Inferior parietal cortex (tissue), 1 donor: ENCODE measurements at regions not wholly inside any gene's neighbourhood (a gene's known extent, or its start where the extent isn't known, plus 50 kb on each side); places are given as distances from the start of the nearest gene placed in this dataset.
"Not testable (repeated sequence)": the region's sequence is repeated elsewhere in the genome, so short reads cannot be mapped to it uniquely, and the experiment has no call there.

Experiments
- DNase-seq: peaks from one replicate; pipeline ENCODE4 v3.0.0-alpha.2; 2016; ENCODE audit errors: extremely low spot score

DNA sequence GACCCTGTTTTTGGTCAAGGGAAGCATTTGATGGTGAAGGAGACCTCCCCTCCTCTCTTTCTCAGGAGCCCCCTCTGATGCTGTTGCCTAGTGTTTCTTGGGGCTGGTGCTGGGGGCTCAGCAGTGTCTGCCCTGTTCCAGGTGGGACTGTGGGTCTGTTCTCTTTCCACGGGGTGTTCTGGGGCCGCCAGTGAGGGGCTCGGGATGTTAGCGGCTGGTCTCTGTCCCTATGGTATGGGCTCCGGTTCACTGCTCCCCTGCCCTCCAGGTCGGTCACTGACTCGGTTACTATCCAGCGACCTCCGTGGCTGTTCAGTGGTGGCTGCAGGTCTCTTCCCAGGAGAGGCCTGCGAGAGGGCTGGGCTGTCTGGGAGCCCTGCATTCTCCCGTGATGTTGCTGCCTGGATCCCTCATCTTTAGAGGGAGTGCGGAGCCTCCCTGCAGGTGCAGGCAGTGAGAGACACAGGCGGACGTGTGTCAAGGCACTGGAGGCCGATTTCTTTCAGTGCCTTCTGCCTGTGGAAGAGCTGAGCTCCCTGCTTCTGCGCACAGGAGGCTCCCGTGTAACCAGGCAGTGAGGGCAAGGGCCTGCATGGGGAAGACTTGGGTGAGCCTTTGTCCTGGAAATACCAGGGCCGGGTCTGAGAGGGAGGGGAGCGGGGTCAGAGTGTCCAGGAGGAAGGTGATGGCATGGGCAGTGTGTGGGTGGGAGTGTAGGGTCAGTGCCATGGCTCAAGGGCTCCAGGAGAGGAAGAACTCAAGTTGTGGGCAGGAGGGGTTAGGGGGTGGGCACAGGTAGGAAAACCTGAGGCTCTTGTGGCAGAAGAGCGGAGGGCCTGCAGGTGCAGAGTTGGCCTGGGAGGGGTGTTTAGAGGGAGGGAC, 362.6 kb downstream of the TMEM121 start:
- DNase-seq: no peak

DNA sequence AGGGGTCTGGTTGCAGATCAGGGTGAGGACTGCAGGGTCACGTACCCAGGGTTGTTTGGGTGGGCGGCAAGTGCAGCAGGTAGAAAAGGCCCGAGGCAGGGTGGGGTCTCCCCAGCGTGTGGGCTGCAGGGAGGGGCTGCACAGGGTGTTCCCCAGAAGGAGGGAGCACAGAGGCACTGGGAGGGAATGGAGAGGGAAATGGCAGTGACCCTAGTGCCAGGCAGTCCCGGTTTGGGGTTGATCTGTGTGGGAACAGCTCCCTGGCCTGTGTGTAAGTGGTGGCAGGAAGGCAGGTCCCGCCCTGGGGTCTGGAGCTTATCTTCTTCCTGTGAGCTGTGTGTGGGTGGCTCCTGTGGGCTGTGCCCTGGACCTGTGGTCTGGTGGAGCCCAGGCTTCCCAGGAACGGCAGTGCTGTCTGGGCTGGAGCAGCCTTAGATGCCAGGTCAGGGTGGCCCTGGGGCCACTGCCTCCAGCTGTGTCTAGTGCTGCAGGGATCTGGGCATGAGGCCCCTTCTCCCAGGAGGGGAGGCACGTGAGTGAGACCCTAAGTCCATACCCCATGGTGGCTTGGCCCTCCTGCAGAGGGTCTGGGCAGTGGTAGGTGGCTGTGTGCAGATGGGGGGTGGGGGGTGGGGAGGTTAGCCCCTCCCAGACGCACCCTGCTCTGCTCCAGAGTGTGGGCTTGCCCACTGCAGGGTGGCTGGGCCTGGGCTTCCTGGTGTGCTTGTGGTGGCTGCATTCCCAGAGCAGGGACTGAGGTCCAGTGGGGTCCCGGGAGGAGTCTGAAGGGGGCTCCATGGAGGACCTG, 363.5 kb downstream of the TMEM121 start:
- DNase-seq: no peak

DNA sequence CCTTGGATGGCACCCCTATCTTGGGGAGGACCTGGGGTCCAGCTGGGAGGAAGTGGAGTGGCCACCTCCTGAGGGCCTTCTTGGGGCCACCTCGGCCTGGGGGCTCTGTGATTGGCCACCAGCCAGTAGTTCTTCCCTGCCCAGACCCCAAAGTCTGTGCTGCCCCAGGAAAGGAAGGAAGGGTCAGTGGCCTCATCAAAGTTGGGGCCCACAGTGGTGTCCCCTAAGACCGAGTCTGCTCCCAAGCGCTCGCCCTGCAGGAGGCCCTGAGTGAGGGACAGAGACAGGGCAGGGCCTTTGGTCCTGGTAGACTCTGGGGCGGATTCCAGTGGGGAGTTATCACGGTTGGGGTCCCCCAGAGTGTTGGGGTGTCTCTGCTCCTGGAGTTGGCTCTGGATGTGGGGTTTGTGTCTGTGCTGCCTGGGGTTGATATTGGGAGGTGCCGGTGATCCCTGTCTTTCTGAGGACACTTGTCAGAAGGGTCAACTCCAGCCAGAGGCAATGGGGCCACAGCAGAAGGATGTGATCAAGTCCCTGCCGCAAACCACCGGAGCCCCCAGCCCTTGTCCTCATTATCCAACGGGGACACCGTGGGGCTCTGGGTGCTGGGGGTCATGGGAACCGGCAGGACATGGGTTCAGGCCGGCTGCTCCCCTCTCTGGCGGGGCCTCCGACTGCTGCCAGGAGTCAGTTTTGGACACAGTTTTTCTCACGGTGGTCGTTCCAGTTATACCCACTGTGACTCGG, 364.3 kb downstream of the TMEM121 start:
- DNase-seq: no peak

DNA sequence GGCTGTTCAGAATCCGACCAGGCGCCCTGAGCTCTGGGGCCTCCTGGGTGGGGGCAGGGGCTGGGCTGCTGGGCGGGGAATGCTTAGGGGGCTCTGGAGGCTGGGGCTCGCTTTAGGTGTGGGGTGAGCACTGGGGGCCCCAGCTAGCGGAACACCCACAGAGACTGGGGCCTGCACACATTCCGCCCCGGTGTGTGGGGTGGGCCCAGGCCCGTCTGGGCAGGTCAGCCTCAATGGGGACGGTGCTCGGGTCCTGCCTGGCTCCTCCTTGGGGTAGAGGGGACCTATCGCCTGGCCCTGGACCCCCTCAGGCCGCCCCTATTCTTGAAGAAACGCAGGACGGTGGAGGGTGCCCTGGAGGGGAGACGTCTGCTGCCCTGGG, 364.8 kb downstream of the TMEM121 start:
- no peak for DNase-seq

DNA sequence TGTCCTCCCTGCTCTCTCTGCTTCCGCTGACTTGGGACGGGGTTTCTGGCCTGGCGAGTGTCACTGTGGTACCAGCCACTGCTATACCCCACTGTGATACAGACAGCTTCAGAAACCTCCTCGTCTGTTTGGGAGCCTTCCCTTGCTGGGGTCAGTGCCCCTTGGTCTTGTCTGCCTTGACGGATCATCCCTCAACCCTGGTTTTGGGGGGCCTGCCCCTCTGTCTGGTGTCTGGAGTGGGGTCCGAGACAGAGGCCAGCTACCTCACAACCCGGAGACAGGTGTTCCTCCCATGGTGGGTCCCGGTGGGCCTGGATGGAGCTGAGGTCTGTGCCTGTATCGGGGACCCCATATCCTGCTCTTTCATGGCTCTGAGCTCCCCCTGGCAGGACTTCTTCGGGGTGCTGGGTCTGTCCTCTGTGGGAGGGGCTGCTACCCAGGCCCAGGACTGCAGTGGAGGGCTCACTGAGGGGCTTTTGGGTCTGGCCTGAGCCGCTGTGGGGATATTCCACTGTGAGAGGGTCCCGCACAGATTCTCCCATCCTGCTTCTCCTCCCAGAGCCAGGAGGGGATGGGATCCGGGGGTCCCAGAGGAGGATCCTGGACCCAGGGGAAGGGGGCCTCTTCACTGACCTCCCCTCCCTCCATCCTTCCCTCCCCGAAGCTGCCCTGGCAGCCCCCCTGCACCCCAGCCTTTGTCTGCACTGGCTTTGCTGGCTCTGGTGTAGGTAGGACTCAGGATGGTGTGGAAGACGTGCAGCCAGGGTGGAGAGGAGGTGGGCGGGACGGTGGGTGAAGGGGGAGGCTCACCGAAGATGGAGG, 365.5 kb downstream of the TMEM121 start:
- DNase-seq: no peak

DNA sequence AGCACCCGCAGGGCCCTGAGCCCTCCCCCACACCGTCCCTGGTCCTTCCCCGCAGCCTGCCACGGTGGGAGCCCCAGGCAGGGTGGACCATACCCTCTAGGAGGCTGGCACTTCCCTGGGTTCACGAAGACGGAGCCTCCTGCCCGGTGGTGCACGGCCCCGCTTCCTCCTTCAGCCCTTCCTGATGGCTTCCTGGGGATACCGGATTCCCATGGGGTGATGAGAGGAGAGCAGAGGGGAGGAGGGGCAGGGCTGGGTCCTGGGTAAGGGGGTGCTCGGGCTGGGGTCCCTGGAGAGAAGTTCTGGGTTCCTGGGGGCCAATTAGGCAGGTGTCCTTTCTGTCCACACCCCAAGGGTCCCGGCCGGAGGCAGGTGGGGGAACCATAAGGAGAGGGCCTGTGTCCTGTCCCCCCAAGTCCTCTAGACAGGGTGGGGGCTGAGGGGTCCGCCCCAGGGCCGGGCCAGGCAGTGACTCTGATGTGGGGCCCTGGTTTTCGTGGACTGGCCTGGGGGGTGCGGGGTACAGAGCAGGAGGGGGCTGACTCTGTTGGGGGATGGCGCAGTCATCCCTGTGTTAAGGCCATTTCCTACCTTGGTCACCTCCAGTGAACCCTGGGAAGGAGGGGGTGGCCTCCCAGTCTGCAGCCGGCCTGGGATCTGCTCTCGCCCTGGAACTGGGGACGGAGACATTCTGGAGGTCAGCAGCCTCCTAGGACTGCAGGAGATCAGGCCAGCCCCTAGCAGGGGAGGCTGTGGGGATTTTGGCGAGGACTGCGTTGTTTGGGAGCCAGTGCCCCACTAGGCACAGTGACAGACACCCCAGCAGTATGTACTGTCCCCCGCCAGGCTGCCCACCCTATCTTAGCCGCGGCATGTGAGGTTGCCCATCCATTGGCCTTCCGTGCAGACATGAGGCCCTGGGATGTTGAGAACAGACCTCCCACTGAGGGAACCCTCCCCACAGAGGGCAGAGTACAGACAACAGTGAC, 366.4 kb downstream of the TMEM121 start:
- DNase-seq: not testable (repeated sequence)

DNA sequence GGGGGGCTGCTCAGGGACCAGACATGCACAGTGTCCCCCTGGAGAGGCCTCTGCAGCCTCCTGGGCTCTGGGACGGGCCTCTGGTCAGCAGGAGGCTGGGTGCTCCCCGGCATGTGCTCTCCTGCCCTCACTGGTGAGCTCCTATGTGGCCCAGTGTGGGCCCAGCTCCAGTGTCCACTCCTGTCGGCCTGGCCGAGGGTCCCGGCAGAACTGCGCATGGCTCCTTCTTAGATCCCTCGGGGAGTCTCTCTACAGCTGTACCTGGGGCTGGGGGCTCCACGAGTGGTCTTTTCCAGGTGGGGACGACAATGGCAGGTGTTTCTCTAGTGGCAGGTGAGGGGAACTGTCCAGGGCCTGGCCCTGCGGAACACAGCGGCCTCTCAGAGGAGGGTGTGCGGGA, 367.3 kb downstream of the TMEM121 start:
- DNase-seq: not testable (repeated sequence)

DNA sequence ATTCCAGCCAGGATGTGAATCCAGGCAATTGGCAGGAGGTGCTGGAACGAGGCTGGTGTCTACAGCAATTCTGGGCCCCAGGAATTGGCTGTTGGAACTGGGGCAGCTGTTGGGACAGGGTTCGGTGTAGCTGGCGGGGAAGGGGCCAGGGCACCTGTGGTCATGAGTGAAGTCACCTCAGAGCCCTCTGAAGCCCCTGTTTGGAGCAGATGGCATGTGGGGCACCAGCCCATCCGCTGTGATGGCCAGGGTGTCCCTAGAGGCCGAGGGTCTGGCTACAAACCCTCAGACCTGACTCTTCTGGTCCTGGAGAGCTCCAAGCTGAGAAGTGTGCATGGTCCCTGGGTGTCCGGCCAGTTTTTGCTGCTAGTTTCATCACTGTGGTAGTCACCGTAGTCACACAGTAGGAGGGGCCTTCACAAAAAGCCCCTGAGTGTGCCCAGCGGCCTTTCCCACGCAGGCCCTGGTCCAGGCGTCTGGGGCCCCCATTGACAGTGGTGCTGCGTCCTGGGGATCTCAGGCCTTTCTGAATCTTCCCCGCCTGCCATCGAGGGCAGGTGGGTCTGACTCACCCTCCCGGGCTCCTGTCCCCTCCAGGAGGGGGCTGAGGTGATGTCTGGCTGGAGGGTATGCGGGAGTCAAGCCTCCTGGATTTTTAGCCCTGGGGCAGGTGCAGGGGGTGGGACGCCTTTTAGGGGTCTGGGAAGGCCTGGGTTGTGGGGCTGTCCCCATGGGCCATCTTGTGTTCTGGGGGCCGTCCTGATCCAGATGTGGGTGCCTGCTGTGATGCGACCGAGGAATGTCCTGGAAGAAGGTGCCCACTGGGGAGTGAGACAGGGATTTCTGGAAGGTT, 368.0 kb downstream of the TMEM121 start:
- no peak for DNase-seq

DNA sequence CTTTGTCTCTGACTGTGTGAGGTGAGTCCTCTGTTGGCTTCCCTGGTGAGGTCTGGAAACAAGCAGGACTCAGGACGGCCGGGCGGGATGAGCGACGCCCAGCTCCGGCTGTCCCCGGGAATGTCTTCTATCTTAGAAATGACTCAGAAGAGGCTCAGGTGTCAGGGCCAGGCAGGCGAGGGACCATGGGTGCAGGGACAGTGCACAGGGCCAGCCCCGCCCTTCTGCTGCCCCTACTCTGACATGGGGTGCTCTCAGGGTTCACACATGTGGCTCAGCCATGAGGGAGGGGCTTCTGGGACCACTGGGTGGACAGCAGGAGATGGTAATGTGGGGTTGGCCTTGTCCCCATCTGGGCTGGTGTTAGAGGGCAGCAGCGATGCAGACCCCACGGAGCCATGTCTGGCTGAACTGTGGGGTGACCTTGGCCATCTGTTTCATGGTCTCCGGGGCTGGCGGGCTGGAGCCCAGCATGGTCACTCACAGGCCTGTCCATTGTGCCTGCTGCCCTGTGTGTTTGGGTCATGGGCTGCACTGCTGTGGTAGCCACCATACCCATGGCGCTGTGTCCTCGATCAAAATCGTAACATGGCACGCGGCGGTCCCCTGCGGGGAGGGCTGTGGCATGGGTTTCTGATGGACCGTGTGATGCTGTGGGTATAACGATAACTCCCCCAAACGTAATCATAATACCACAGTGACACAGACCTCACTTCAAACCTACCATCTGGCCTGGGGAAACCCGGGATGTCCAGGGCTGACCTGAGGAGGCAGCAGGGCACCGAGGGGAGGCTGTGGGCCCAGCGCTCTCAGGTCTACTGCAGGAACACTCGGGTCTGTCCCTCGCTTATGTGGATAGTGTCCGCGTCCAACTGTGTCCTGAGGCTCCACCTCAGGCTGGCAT, 368.8 kb downstream of the TMEM121 start:
- no peak for DNase-seq

DNA sequence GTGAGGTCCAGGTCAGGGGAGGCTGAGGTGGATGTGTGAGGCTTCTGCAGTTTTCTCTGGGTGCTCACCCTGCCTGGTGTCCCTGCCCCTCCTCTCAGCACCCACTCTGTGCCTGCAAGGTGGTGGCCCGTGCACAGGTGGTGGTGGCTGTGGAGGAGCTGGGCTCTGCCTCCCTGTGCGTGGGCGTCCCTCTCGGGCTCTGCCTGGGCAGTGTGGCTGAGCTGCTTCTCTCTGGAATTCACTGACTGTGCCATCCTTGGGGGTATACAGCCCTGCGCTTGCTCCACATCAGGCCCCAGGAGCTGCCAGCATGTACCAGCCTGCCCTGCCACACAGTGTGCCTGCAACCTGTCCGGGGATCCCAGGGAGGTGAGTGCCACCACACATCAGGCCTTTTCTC, 369.8 kb downstream of the TMEM121 start:
- not testable (repeated sequence) for DNase-seq

DNA sequence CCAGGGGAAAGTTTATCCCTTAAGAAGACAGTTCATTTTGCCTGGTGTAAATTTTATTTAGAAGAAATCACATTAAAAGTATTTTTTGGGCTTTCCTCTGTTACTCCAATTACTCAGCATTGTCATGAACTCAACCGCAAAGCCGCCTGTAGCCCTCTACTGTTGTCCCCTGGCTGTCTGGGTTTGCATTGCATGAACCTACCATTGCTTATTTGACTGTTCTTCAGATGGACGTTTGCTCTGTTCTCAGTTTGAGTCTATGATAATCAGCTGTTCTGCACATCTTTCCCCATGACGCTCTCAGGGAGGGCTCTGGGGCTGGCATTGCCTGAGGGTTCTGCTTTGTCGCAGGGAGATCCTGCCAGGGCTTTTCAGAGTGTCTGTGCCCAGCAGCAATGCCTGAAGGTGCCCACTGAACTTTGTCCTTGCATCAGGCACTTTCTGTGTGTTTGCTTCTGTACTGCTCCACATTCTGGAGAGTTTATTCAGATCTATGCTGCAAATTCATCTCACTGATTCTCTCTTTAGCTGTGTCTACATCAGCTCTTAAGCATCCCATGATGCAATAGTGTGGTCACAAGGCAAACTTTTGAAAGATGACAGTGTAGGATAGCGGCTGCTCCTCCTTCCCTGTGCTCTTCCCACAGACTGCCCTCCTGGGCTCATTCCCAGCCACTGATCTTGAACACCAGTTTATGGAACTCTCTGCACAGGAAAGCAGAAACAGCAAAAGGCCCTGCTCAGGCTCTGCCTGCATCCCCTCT, 370.8 kb downstream of the TMEM121 start:
- DNase-seq: not testable (repeated sequence)

DNA sequence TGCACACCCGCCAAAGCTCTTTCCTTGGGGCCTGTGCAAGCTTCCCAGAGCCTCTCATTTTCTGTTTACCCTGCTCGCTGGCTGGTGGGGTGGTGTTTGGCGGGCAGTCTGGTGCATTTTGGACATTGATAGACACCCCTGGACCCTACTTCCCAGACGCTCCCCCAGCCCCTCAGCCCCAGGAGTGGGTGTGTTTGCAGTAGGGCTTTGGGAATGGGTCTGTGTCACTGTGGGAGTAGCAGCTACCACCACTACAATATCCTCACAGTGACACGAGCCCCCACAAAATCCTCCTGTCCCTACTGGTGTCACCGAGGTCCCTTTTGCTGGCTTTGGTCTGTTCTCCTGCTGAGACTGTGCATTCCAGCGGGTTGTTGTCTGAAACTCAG, 371.3 kb downstream of the TMEM121 start:
- DNase-seq: no peak

DNA sequence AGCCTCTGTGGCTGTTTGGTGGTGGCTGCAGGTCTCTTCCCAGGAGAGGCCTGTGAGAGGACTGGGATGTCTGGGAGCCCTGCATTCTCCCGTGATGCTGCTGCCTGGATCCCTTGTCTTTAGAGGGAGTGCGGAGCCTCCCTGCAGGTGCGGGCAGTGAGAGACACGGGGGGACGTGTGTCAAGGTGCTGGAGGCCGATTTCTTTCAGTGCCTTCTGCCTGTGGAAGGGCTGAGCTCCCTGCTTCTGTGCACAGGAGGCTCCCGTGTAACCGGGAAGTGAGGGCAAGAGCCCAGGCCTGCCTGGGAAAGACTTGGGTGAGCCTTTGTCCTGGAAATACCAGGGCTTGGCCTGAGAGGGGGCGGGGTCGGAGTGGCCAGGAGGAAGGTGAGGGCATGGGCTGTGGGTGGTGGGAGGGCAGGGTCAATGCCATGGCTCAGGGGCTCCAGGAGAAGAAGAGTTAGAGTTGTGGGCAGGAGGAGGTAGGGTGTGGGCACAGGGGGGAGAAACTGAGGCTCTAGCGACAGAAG, 372.2 kb downstream of the TMEM121 start:
- DNase-seq: no peak

DNA sequence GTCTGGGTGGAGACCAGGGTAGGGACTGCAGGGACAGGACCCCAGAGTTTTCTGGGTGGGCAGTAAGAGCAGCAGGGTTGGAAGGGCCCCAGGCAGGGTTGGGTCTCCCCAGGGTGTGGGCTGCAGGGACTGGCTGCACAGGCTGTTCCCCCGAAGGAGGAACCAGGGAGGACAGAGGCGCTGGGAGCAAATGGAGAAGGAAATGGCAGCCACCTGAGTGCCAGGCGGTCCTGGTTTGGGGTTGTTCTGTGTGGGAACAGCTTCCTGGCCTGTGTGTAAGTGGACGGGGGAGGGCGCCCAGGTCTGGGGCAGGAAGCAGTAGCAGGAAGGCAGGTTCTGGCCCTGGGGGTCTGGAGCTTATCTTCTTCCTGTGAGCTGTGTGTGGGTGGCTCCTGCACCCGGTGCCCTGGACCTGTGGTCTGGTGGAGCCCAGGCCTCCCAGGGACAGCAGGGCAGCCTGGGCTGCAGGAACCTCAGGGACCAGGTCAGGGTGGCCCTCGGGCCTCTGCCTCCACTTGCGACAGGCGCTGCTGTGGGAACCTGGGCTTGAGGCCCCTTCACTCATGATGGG, 372.8 kb downstream of the TMEM121 start:
- DNase-seq: no peak

DNA sequence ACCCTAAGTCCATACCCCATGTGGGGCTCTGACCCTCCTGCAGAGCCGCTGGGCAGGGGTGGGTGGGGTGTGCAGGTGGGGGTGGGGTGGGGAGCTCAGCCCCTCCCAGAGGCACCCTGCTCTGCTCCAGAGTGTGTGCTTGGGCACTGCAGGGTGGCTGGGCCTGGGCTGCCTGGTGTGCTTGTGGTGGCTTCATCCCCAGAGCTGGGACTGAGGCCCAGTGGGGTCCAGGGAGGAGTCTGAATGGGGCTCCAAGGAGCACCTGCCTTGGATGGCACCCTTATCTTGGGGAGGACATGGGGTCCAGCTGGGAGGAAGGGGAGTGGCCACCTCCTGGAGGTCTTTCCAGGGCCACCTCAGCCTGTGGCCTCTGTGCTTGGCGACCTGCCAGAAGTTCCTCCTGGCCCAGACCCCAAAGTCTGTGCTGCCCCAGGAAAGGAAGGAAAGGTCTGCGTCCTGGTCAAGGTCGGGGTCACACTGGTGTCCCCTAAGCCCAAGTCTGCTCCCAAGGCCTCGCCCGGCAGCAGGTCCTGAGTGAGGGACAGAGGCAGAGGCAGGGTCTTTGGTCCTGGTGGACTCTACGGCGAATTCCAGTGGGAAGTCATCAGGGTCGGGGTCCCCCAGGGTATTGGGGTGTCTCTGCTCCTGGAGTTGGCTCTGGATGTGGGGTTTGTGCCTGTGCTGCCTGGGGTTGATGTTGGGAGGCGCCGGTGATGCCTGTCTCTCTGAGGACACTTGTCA, 373.4 kb downstream of the TMEM121 start:
- no peak for DNase-seq
